ENCODE measurements at regions not wholly inside any gene's neighbourhood (a gene's known extent, or its start where the extent isn't known, plus 50 kb on each side); places are given as distances from the start of the nearest gene placed in this dataset.

GRCh38 chr7:33819658-33820057, 85.7 kb upstream of the BMPER start:
- no peak for DNase-seq (ENCODE audit: extremely low read depth in 1 of 4, low spot score in 3 of 4)
- Histone ChIP-seq H3K27ac (ENCODE audit: extremely low read depth, low read depth, low read length) (no peak overlapping the region), H3K9me1 (ENCODE audit: control insufficient read depth, insufficient read depth, low read length) (no peaks in the 10 kb centered on the region), H3K79me2 (ENCODE audit: control insufficient read depth, insufficient read depth, low read length) (no peaks in the 10 kb centered on the region), H3K9ac (ENCODE audit: insufficient read depth in 1 of 2, low read depth in 2 of 2, low read length in 2 of 2) (no peak overlapping the region), H2AFZ (ENCODE audit: low read depth, low read length) (no peak overlapping the region), H3K4me1 (replicated peaks in 1 of 2; ENCODE audit: control insufficient read depth in 2 of 2, insufficient read depth in 2 of 2, low read length in 2 of 2) (no peaks in the 10 kb centered on the region), H3K9me3 (replicated peaks; ENCODE audit: control insufficient read depth, insufficient read depth, low read depth, low read length) (no peaks in the 10 kb centered on the region), H3K4me2 (ENCODE audit: insufficient read depth, low read length) (no peak overlapping the region), H3K27me3 (ENCODE audit: control insufficient read depth in 2 of 2, insufficient read depth in 2 of 2, low read length in 2 of 2) (no peaks in the 10 kb centered on the region), H3K36me3 (ENCODE audit: control insufficient read depth, insufficient read depth, low read length) (no peaks in the 10 kb centered on the region), H4K20me1 (replicated peaks; ENCODE audit: control insufficient read depth, insufficient read depth, low read length) (no peaks in the 10 kb centered on the region), H3K4me3 (no peak overlapping the region)
- FAIRE-seq = no peak
- in situ Hi-C loops (cut with MboI) = no loop called here
- POLR2A ChIA-PET = no interaction called here
- BruUV-seq (replicated peaks) = no TSS peak
- intact Hi-C loops (cut with micrococcal nuclease) = no loop called here
- CTCF ChIA-PET (ENCODE audit: low intra/inter-chr PET ratio) = no interaction called here
- no peak for ATAC-seq
- no peak for TF ChIP-seq THRB (CRISPR knock-in tag; conservative IDR thresholded peaks at IDR 0.05)
- TF ChIP-seq CREB1 (IDR thresholded peaks at IDR 0.05) = no peak
- TF ChIP-seq CREB1 (CRISPR knock-in tag; IDR thresholded peaks at IDR 0.05) = no peak
- no peak for TF ChIP-seq MCM7 (IDR thresholded peaks at IDR 0.05)
- no peak for TF ChIP-seq ZBTB43 (CRISPR knock-in tag; IDR thresholded peaks at IDR 0.05)
- no peak for TF ChIP-seq RBM22 (IDR thresholded peaks at IDR 0.05; ENCODE audit: low read depth, low read length, poor library complexity, severe bottlenecking)
- no peak for TF ChIP-seq ZBTB2 (IDR thresholded peaks at IDR 0.05)
- no peak for TF ChIP-seq ZNF134 (CRISPR knock-in tag; conservative IDR thresholded peaks at IDR 0.05)
- TF ChIP-seq PRDM10 (IDR thresholded peaks at IDR 0.05; ENCODE audit: partially characterized antibody) = no peak
- no peak for TF ChIP-seq FOXA3 (CRISPR knock-in tag; conservative IDR thresholded peaks at IDR 0.05 in 1 of 2, IDR thresholded peaks at IDR 0.05 in 1 of 2)
- TF ChIP-seq ARID1B (IDR thresholded peaks at IDR 0.05) = no peak
- TF ChIP-seq HES1 (IDR thresholded peaks at IDR 0.05; ENCODE audit: low read depth) = no peak
- no peak for TF ChIP-seq E2F5 (CRISPR knock-in tag; IDR thresholded peaks at IDR 0.05)
- no peak for TF ChIP-seq XRCC5 (IDR thresholded peaks at IDR 0.05; ENCODE audit: low read depth, low read length)
- TF ChIP-seq RBM17 (IDR thresholded peaks at IDR 0.05; ENCODE audit: borderline replicate concordance, low read depth, low read length) = no peak
